Left lung (tissue), 4 donors: ENCODE measurements at regions not wholly inside any gene's neighbourhood (a gene's known extent, or its start where the extent isn't known, plus 50 kb on each side); places are given as distances from the start of the nearest gene placed in this dataset.
A peak's percentile ranks its signal among the peaks of the same experiment; 100 is the strongest.

Experiments
- ATAC-seq: fragments of 200-7000 bp; cut with Tn5 transposase; one replicate; pipeline ENCODE4 v1.9.1; 2020; ENCODE audit warnings: moderate library complexity
- DNase-seq, 4 donors: peaks; one replicate each; pipeline ENCODE4 v3.0.0-alpha.2; 2013 to 2020
- H3K27ac ChIP-seq, 2 donors: fragments of 200-600 bp; sonication (generic) in 1 of 2; one replicate each; pipeline versions ENCODE4 v1.5.0 to v1.8.0; 2020 to 2021
- H3K27me3 ChIP-seq, 2 donors: fragments of 200-600 bp; sonication (generic) in 1 of 2; one replicate each; pipeline versions ENCODE4 v1.5.0 to v1.8.0; 2020 to 2021
- H3K36me3 ChIP-seq, 2 donors: fragments of 200-600 bp; sonication (generic) in 1 of 2; one replicate each; pipeline versions ENCODE4 v1.5.0 to v1.8.0; 2020 to 2021
- H3K4me1 ChIP-seq, 2 donors: fragments of 200-600 bp; one replicate each; pipeline ENCODE4 v1.8.0; 2021
- H3K4me3 ChIP-seq, 2 donors: fragments of 200-600 bp; sonication (generic) in 1 of 2; one replicate each; pipeline versions ENCODE4 v1.5.0 to v1.8.0; 2020 to 2021; ENCODE audit warnings: mild to moderate bottlenecking in 1 of 2
- H3K9me3 ChIP-seq, 2 donors: fragments of 200-600 bp; sonication (generic) in 1 of 2; one replicate each; pipeline versions ENCODE4 v1.5.0 to v1.8.0; 2020 to 2021
- intact Hi-C, 2 donors: fragments of 100-400 bp; cut with DNase I; formaldehyde crosslinking; loops; one replicate each; pipeline versions ENCODE4 v1.11.2 to v1.14.2; 2022
- TF ChIP-seq, protein P1 (sequence below), 2 donors: fragments of 200-600 bp; sonication (generic) in 1 of 2; IDR thresholded peaks; one replicate each; pipeline versions ENCODE4 v1.5.0 to v1.8.0; 2021; ENCODE audit warnings: antibody characterized with exemption in 2 of 2
- donor health status: DM: no; HTN: yes; CAD: no.
- donor health status: DM: no; HTN: no; CAD: no.

DNA sequence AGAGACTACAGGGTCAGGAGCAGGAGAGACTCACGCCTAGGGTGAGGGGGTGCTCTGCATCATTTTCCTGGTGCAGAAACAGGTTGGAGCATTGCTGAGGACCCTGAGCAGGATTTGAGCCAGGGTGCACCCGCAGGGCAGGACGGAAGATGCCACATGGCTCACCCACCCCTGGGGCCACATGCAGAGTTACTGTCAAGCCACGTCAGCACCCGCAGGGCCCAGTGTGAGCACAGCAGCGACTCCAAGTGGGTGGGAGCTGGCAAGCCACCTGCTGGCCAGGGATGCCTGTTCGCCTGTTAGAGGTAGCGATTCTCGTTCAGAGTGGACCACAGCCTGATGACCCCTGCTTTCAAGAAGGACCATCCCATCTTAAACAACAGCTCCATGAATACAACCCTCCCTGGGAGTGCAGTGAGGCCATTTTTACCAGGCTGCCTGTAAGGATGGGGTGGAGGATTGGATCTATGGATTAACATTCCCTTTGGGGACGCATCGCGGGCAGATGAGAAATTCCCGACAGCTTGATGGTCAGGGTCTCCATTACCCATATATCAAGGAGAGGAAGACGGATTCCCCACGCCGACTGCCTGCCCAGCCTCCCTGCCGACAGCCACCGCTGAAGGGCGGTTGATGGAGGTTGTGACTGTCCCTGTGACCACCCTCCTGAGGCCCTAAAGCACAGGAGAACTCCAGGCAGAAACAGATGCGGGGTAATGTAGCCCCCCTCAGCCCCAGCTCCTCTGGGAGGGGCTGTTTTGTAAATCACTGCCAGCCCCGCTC lies 101.1 kb upstream of the RET start:
- Histone ChIP-seq H3K9me3 (no peaks in the 10 kb centered on the region), H3K27me3 (no peaks in the 10 kb centered on the region), H3K27ac (no peak overlapping the region), H3K4me1 (no peaks in the 10 kb centered on the region), H3K36me3 (no peaks in the 10 kb centered on the region), H3K4me3 (no peak overlapping the region)
- intact Hi-C loops, result no loop called here
- TF ChIP-seq, protein P1, sequence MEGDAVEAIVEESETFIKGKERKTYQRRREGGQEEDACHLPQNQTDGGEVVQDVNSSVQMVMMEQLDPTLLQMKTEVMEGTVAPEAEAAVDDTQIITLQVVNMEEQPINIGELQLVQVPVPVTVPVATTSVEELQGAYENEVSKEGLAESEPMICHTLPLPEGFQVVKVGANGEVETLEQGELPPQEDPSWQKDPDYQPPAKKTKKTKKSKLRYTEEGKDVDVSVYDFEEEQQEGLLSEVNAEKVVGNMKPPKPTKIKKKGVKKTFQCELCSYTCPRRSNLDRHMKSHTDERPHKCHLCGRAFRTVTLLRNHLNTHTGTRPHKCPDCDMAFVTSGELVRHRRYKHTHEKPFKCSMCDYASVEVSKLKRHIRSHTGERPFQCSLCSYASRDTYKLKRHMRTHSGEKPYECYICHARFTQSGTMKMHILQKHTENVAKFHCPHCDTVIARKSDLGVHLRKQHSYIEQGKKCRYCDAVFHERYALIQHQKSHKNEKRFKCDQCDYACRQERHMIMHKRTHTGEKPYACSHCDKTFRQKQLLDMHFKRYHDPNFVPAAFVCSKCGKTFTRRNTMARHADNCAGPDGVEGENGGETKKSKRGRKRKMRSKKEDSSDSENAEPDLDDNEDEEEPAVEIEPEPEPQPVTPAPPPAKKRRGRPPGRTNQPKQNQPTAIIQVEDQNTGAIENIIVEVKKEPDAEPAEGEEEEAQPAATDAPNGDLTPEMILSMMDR (IDR thresholded peaks at IDR 0.05), result no peak
- DNase-seq, result peak in 2 of 4 donors; percentile 19 to 57
- ATAC-seq, result no peak

DNA sequence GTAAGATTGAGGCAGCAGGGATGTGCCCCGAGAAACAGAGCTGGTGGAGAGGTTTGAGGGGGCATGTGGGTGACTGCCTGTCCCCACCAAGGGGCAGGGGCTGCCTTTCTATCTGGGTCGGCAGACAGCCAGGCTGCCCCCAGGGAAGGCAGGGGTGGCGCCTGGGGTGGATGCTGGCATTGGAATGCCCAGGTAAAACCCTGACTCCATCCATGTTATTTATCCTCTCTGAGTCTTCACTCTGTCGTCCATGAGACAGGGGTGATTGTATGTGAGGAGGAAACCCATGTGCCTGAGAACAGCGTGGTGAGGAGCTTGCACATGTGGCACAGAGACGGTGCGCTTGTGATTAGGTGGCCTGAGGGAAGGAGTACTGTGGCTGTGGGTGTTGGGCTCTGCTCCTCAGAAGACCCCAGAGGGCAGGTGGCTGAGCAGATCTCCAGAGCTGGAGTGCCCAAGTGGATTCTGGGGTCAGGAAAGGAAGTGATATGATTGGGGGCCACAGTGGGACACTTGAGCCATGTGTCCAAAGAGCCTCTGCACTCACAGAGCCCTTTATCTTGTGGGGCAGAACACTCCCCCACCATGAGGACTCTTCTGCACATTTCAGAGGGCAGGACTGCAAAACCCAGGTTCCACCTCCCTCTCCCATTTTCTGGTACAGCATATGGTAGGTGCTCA lies 100.4 kb upstream of the RET start:
- peak in 2 of 4 donors; percentile 19 to 46 for DNase-seq

DNA sequence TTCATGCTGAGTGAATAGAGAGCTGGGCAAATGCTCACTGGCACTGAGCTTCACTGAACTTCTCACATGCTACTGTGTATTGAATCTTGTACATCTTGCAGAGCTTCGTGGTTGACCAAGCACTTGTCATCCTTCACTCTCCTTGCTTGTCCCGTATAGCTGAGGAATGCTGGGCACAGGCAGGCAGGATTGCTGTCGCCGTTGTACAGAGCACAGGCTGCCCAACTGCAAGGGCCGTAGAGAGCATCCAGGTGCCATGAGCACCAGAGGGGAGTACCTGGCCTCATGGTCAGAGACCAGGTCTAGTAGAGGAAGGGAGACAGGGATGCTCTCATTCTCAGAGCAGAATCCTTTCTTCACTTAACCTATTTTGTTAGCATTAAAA lies 99.8 kb upstream of the RET start:
- no peak overlapping the region for H3K4me3 ChIP-seq
- no peak overlapping the region for H3K27ac ChIP-seq
- H3K9me3 ChIP-seq, result no peaks in the 10 kb centered on the region
- no peaks in the 10 kb centered on the region for H3K36me3 ChIP-seq
- intact Hi-C loops, result no loop called here
- no peaks in the 10 kb centered on the region for H3K27me3 ChIP-seq
- H3K4me1 ChIP-seq, result no peaks in the 10 kb centered on the region
- DNase-seq, result peak in 2 of 4 donors; percentile 19 to 50
- no peak for ATAC-seq
- TF ChIP-seq, protein P1 (IDR thresholded peaks at IDR 0.05), result no peak

More for the DNA sequence above, 100.4 kb upstream of the RET start:
- no peak for ATAC-seq
- no peak overlapping the region for H3K4me3 ChIP-seq
- intact Hi-C loops, result no loop called here
- H3K9me3 ChIP-seq, result no peaks in the 10 kb centered on the region
- no peaks in the 10 kb centered on the region for H3K4me1 ChIP-seq
- H3K27me3 ChIP-seq, result no peaks in the 10 kb centered on the region
- no peak overlapping the region for H3K27ac ChIP-seq
- H3K36me3 ChIP-seq, result no peaks in the 10 kb centered on the region
- TF ChIP-seq, protein P1 (IDR thresholded peaks at IDR 0.05), result no peak

DNA sequence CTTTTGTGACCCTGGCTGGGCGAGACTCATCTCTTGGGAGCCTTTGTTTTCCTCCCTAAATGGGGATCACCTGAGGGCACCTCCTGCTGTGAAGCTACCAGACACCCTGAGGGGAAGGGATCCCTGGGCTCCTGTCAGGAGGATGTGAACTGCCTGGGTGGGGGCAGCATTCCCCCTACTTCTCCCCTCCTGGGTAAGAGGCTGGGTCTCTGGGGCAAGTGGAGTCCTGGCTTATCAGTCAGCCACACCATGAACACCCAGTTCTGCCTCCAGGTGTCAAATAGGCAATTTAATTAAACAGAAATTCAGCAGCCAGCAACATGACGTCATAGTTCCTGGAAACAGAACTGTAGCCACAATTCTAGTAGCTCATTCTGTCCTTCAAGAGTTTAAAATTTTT lies 97.7 kb upstream of the RET start:
- Histone ChIP-seq H3K27me3 (no peaks in the 10 kb centered on the region), H3K9me3 (no peaks in the 10 kb centered on the region), H3K4me1 (no peaks in the 10 kb centered on the region), H3K4me3 (no peak overlapping the region), H3K36me3 (no peaks in the 10 kb centered on the region), H3K27ac (no peak overlapping the region)
- TF ChIP-seq, protein P1 (IDR thresholded peaks at IDR 0.05), result no peak
- no peak for ATAC-seq
- intact Hi-C loops, result no loop called here
- DNase-seq, result peak in 1 of 4 donors; percentile 18

DNA sequence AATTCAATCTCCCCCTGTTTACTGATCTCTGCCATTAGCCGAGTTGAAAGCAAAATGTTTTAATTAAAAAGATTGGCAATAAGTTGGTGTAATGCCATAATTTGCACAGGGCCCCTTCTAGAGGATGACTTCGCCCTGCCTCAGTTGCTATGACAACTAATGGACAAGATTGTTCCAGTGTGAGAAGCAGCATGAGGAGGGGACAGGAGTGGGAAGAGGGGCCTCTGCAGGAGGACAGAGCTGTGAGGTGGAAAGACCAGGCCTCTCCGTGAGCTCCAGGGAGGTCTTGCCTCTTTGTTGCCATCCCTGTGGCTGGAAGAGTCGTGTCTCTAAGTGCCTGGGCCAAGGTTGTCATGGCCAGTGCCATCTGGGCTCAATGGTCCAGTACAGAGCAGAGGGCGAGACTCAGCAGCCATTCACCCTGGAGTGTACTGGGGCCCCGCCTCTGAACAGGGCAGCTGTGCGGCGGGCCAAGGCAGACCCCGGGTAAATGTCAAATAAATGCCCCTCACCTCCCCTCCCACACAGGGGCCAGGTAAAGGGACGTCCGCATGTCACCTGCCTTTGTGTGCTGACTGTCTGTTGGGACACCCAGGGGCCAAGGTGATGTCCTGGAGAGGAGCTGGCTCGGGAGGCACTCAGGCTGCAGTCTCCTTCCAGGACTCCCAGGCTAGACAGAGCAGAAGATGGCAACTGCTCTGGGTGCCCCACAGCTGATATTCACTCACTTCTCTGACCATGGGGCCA lies 97.0 kb upstream of the RET start:
- ATAC-seq (no peak), DNase-seq (peak in 2 of 4 donors; percentile 17 to 68)
- H3K9me3 ChIP-seq, result no peaks in the 10 kb centered on the region
- intact Hi-C loops, result no loop called here
- H3K4me1 ChIP-seq, result no peaks in the 10 kb centered on the region
- H3K27ac ChIP-seq, result no peak overlapping the region
- H3K27me3 ChIP-seq, result no peaks in the 10 kb centered on the region
- TF ChIP-seq, protein P1 (IDR thresholded peaks at IDR 0.05), result no peak
- H3K4me3 ChIP-seq, result no peak overlapping the region
- no peaks in the 10 kb centered on the region for H3K36me3 ChIP-seq
